DND-41 (cell line): ENCODE measurements at regions not wholly inside any gene's neighbourhood (a gene's known extent, or its start where the extent isn't known, plus 50 kb on each side); places are given as distances from the start of the nearest gene placed in this dataset.

Experiments
- EZH2 ChIP-seq: IDR thresholded peaks from 3 replicates; pipeline ENCODE4 v1.6.1; 2012; ENCODE audit warnings: borderline replicate concordance, low read depth, mild to moderate bottlenecking, moderate library complexity, low read length, inconsistent platforms; ENCODE audit not compliant: severe bottlenecking
- TF ChIP-seq, protein P1 (sequence below): IDR thresholded peaks from 2 replicates; pipeline ENCODE4 v1.5.1; 2012; ENCODE audit warnings: borderline replicate concordance, low read length, moderate library complexity, mild to moderate bottlenecking; ENCODE audit not compliant: poor library complexity, severe bottlenecking; ENCODE audit errors: extremely low read depth

DNA sequence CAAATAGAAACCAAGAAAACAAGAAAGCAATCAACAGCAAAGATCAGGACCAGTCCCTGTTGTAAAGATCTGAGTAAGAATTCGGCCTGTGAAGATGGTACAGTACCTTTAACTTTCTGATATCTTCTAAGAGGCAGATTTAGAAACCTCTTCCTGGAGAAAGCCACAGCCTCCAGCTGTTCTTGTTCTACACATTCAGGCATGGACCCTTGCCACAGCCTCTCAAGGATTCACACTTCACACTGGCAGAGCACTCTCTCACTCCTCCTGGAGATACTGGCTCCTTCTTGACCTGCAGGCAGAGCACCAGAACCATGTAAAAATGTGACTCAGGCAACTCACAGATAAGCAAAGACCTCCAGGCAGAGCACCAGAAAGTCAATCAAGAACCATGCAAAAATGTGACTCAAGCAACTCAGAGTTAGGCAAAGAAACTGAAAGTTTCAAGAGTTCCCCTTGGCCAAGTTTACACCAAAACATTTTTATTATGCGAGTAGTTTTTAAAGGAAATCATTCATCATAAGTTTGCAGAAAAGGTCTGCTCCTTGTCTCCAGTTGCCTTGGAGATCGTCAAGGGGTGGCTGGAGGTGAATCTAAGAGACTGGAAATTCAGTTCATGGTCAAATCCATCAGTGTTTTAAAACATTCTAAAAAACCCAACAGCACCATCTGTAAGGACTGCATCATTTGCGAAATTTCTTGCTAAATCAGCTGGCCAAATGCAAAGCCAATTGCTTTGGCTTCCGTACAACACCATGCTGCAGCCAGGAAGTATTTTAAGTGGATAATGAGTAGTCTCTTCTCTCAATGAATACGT is 119.3 kb upstream of the MDM1 start:
- TF ChIP-seq, protein P1, sequence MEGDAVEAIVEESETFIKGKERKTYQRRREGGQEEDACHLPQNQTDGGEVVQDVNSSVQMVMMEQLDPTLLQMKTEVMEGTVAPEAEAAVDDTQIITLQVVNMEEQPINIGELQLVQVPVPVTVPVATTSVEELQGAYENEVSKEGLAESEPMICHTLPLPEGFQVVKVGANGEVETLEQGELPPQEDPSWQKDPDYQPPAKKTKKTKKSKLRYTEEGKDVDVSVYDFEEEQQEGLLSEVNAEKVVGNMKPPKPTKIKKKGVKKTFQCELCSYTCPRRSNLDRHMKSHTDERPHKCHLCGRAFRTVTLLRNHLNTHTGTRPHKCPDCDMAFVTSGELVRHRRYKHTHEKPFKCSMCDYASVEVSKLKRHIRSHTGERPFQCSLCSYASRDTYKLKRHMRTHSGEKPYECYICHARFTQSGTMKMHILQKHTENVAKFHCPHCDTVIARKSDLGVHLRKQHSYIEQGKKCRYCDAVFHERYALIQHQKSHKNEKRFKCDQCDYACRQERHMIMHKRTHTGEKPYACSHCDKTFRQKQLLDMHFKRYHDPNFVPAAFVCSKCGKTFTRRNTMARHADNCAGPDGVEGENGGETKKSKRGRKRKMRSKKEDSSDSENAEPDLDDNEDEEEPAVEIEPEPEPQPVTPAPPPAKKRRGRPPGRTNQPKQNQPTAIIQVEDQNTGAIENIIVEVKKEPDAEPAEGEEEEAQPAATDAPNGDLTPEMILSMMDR: no peak
- TF ChIP-seq EZH2: no peak
